Activated gamma-delta T cell treated with anti-CD3 and anti-CD28 coated beads, Interleukin-2, amount 50 U/mL, for 16 hours (primary cell): ENCODE measurements at regions not wholly inside any gene's neighbourhood (a gene's known extent, or its start where the extent isn't known, plus 50 kb on each side); places are given as distances from the start of the nearest gene placed in this dataset.

Source experiments
- DNase-seq: peaks from one replicate; pipeline ENCODE4 v3.0.0-alpha.2; 2020; ENCODE audit warnings: low read depth

DNA sequence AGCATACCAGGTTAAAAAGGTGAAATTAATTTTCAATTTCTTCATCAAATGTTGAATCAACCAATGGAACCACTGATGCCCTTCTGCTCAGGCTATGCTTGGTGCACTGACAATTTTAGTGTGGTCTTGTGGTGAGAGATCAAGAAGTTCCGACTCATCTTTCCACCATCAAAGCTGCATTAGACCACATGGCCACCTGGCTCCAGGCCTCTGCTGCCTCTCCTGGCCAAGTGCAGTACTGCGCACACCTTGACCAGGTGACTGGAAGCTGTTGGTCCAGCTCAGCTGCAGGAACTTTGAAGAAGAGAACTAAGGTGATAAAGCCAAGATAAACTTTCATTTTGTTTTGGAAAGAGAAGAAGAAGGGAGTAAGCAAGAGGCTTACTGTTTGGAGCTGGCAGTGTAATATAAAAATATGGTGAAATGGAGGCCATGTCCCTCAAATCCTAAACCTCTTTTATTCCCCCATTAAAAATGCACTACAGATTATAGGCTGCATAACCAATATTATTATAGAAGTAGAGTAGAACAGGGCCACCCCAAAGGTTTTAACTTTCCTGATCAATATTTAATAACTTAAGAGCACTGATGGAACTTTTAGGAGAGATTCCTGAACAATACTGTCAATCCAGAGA lies 315.5 kb upstream of the C9orf72 start:
- DNase-seq: no peak

DNA sequence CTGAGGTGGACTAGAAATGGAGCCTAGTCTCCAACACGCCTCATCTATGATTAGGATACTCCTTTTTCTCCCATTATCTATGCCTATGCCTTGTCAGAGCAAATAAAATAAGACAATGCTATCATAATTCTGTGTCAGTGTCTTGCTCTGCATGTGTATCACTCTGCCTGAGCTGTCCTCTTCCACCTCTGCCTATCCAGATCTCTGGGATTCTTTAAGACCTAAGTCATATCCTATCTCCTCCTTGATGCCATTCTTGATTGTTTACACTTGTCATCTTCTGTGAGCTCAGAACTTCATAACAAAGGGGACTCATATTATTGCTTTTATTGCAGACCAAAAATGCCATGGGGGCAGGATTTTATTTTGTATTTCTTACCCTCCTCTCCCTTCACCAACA lies 351.2 kb upstream of the C9orf72 start:
- DNase-seq: no peak

DNA sequence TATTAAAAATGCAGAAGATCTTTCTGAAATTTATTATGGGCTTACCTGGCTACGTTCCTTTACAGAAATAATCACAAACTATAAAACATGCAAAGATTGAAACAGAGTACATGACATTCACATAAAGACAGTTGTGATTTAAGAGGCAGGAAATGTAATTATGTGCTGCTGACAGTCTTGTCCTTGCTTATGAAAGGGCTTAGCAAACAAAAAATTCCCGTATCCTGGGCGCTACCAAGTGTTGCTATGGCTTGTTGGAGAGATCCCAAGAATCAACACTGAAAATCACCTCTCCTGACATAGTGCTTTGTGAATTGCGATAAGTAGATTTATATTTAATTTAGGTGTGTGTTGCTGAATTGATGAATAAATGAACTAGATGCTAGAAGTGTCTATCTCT lies 352.5 kb upstream of the C9orf72 start:
- DNase-seq: no peak

DNA sequence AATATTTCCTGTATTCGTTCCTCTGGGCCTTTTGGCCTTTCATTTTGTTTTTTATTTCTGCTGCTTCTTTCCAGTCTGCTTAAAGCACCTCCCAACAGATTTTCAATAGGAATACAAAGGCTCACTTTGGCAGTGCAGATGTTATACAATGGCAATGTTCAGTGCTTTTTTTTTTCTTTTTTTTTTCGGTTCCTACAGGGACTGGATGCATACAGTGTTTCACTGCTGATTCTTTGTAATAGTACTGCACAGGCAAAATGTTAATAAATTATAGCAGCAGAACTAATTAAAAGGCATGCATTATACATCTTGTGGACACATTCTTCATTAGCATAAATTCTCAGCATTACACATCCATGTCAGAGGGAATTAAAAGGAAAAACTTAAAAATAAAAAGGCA lies 356.6 kb upstream of the C9orf72 start:
- DNase-seq: no peak

DNA sequence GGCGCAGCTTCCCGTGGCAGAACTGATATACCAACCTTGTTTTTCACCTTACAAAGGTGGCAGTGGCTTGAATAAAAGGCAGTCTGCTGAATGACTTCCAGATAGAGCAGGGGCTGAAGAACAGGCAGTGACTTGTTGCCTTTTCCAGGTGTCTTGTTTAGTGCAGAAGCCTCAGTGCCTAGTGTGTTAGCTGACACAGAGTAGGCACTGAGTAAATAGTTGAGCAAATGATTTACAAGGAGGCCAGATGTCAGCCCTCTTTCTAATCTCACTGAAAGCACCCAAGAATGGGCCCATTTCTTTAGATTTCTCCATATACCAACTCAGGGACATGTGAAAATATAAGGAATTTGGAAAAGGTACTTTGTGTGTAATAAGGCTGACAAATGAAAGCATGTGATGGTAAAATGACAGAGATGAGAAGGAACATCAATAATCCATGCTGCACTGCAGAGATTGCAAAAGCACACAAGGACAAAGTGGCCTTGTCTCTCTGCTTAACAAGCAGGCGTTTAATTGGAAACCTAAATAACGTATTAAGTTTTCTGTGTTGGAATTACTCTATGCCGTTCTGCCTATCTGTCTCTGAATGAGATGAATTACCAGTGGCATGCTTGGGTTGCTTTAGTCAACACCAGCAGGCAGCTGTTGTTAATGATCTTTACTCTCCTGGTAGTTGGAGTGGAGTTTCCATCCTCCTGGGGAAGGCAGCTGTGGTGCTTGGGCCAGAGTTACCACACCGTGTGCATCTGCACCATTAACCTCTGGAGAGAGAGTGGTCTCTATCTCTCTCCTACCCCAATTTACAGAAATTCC lies 360.1 kb upstream of the C9orf72 start:
- DNase-seq: no peak

DNA sequence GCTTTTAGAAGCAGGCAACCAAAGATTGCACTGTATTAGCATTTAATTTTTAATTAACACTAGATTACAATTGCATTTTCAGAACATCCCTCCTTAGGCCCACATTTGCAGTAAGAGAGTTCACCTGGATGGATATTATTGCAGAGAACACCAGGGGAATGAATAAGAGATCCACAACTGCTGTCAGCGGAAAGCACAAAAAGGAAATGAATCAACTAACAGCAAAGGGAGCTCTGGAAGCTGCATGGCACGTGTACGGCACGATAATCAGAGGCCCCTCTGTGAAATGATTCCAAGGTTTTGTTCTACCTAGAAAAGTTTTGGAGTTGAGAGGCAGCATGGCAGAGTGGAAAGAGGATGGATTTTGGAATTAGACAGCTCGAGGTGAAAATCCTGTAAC lies 361.2 kb upstream of the C9orf72 start:
- DNase-seq: no peak

DNA sequence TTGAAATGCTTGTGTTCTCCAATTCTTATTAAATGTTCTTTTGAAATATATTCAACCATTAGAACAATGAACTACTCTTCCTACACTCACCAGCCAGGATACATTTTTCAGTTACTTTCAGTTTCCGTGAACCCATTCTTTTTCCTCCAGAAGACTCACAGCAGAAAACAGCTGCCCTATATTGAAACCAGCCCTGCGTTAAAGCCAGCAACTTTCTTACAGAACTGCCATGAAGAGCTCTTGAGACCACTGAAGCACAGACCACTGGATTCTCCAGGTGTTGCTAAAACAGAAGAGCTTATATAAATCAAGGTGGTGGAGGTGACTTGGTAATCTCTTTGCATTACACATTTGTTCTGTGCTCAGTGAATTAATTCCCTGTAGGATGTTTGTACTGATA lies 365.9 kb upstream of the C9orf72 start:
- DNase-seq: no peak

DNA sequence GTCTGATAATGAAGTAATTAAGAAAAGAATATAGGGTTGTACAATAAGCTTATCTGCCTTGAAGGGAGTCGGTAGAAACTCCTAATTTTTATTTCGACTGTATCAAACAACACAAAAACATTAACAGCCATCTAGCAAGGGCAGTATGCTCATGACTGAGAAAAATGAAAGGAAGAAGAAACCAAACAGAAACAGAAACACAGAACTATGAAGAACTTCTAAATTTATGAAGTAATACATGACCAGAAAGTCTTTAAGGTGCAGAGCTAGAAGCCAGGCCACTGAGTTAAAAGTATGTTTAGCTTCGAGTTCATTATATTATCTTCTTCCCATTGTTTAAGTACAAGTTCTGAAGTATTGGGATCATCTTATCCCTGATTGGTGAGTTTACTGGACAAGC lies 367.3 kb upstream of the C9orf72 start:
- no peak for DNase-seq

DNA sequence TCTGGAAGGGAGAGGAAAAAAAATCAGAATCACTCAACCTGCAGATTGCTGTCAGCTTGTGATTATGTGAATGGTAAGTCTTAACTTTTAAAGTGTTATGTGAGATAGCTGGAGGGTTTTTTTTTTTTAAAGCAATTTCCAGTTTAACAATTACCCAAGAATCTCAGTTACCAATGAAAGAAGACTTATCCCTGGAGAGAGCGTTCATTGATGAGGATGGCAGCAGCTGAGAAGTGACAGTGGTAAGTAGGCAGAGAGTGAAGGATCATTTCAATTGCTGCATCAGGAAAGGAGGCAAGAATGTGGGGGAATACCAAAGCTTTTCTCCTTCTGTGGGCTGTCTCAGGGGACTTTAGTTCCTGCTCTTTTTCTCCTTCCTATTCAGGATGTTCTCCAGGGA lies 370.2 kb upstream of the C9orf72 start:
- DNase-seq: no peak

DNA sequence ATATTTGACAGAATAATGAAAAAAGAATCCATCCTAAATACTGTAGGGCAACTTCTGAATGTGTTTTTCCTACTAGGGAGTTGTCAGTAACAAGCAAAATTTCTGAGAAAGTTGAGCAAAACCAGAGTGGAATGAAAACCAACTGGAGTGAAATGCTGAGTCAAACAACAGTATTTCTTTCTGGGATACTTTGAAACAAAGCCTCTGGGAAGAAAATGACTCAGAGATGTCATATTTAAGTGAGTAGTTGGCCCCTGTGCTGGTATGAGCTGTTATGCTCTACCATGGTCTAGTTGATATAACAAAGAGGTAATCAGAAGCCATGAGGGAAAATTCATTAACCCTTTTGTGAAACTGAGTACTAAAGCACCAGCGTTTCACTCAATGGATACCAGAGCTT lies 372.1 kb upstream of the C9orf72 start:
- DNase-seq: no peak

DNA sequence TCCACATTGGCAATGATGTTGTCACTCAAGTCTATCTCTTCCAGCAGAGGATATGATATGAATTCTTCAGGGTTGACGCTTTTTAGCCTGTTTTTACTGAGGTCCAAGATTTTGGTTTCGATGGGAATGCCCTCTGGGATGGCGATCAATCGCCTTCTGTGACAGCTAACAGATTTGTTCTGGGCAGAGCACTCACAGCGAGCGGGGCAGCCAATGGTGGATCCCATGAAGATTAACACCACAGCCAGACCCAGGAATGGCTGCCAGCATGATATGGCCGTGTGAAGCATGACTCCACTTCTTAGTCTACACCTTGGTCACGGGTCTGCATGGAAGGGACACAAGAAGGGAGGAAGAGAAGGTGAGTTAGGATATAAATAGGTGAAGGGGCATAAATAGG lies 377.1 kb upstream of the C9orf72 start:
- DNase-seq: no peak

DNA sequence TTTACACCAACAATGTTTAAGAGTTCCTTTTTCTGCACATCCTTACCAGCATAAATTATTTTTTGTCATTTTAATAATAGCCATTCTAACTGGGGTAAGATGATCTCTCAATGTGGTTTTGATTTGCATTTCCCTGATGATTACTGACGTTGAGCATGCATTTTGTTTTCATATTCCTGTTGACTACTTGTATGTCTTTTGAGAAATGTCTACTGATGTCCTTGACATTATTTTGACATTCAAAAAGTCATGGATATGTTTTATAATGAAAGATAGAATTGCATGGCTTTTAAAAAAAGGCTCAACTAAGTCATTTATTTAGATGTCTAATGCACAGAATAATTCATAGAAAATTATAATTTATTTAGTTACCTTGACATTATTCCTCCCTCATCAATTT lies 381.6 kb upstream of the C9orf72 start:
- no peak for DNase-seq

DNA sequence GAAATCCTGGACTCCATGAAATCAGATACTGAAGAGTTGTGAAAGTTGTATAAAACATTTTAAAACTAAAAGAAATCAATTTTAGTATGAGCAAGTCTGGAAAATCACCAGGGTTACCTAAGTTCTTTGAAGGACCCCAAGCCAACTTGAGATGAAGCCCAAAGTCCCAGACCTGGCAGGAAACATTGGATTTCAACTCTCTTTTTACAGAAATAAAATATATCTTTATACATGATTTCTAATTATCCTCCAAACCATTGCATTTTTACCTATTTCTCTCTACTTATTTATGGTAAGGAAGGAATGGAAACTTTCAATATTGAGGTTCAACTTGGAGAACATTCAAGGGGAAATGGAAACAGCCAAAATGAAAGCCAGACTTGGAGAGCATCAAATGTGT lies 390.6 kb upstream of the C9orf72 start:
- DNase-seq: no peak

DNA sequence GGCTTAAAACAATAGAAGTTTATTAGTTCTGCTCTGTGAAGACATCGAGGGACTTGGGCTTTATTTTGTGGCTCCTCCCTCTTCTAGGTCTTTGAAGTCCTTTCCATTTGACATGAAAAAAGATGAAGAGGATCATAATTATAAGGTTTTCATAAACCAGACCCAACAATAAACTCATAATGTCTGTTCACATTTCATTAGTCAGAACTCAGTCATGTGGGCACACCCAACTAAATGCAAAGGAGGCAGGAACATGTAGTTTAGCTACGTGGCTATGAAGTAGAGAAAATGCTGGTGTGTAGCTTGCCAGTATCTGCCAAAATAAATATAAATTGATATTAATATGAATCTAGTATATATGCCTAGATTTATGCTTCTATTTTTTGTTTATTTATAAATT lies 393.9 kb upstream of the C9orf72 start:
- no peak for DNase-seq

DNA sequence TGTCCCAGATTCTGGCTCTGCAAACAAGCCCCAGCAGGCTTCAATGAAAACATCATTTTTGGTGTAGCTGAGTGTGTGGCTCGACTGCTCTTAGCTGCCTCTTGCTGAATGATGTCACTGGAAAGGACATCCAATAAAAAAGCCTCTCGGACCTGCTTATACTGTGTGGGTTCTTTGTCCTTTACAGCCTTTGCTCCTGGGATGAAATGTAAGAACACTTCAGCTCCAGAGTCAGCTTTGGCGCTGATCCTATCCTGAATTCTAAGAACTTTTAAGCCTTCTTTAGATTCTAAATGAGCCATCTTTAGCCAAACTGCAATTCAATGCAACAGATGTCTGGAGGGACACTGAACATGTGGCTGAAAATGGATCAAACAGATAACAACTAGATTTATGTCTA lies 404.6 kb upstream of the C9orf72 start:
- DNase-seq: no peak

DNA sequence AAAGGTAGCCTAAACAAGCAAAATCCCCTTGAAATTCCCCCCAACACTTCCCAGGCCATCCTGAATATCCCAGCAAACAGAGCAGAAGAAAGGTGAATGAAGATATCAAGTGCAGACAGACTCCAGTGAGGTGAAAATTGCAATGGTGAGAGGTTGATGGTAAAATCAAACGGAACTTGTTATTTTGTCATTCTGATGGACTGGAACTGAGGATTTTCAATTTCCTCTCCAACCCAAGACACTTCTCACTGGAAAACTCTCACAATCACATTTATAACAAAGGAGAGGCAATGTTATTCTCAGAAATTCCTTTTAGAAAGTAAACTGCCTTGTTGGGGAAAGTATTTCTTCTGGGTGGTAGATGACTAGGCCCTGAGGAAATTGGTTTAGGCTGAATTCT lies 412.4 kb upstream of the C9orf72 start:
- no peak for DNase-seq

DNA sequence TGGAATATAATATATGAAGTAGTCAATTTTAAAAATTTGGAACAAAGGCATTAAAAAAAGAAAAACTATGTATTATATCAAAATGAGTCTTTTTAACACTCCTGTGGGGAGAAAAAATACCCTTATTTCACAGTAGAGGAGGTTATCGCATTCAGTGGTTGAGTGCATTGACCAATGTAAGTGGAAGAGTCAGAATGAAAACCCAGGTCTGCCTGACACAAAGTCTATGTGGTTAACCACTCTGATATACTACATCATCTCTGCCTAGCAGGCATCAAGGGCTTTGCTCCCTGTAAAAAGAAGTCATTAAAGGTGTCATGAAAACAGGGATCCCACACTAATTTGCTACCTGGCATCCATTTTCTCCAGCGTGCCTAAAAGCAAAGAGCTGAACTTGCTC lies 417.2 kb upstream of the C9orf72 start:
- no peak for DNase-seq

DNA sequence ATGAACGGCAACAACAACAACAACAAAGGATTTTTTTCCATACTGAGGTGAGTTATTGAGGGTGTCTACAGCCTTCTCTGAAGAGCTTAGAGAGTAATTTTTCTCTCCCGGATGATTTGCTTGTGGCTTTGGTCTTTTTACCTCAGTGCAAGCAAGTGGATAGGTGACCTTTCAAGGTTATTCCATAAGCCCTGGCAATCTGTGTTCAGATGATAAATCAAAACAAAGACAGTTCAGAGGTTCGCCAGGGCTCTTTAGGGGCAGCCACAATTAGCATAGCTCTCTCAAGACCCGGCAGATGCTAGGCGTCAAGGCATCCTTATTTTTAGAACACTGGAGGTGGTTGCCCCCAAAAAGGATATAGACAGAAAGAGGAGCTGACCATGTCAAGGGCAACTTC lies 417.9 kb upstream of the C9orf72 start:
- DNase-seq: no peak

DNA sequence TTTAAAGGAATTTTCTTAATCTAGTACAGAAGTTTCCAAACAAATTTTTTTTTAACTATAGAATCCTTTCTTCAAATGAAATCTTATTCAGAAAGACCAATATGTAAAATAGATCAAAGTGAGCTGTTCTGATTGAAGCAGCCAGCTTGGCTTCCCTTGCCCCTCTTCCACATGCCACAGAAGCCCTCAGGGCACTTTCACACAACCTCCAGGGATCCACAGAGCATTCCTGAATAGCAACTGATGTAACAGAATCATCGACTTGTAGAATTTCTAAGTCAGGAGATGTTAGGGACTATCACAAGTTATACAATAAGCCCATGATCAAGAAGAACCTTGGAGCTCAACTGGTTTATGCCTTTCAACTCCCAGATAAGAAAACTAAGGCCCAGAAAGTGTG lies 427.8 kb upstream of the C9orf72 start:
- DNase-seq: no peak

DNA sequence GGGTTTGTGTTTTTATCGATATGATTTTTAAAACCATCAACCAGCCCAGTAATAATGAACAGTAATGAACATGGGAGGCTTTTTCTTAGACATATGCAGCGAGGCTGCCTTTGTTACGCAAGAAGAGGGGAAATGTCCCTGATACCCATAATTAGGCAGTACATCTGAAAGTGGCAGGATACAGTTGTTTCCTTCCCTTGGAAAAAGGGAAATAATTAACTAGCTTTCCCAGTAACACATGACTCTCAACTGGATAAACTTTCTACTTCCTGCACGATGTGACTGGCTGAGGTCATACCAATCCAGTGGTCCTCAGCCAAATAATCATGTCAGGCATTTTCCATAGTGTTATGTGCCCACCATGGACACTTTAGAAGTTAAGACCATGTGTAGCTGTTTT lies 431.6 kb upstream of the C9orf72 start:
- no peak for DNase-seq

DNA sequence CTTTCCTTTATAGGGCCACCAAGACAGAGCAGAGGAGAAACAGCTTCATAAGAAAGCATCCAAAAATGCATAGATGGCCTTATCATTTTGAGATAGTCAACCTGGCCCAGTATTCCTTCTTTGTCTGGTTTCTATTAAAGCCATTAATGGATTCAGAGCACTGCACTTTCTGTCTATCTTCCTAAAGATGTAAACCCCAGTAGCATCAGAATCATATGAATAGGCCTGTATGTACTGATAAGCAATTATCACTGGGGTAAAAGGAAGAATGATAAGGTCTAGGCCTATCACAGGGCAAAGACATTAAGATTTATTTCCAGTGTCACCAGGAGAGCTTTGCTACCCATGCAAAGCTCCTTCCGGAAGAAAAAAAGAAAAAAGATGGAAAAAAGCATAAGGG lies 432.5 kb upstream of the C9orf72 start:
- DNase-seq: no peak

DNA sequence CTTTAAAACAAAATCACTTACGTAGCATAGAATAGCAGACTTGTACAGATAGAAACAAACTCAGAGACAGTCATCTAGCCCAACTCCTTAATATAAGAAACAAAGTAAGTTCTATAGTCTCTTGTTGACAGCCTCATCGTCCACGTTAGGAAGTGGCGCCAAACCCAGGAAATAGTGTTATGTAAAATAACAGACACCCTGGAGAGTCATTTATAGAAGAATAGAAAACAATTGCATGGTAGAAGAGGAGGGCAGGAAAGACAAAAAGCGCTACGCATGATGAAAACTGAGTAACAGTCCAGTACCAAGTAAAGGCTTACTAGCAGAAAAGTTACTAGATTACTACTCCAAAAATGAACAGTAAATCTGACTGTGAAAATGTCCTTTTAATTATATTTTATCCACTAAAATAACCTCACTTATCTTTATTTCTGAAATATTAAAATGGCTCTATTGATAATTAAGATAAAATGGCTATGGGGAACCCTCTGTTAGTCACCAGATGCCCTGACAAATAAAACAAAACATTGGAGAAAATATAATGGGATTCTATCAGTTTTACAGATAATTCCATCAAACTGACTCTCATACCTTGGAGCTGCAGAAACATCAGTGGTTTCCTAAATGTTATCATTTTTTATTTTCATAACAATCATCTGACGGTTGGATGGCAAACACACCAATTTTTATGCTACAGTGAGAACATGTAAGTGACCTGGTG lies 434.0 kb upstream of the C9orf72 start:
- DNase-seq: no peak

DNA sequence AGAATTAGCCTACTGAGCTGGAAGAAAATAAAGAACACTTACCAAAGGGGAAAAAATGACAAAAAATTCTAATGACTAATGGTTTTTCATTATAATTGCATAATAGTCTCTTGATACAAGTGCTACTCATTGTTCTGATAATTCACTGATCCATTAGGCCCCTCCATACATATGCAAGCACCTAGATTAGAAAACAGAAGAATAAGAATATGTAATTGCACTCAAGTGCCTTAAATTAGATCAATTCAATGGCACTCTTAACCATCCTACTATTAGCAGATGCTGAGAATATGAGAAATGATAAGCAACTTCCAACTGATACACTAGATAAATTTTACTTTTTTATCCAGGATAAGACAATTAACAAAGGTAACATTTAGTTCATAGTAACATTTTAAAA lies 440.9 kb upstream of the C9orf72 start:
- DNase-seq: no peak
